ENCODE measurements at regions not wholly inside any gene's neighbourhood (a gene's known extent, or its start where the extent isn't known, plus 50 kb on each side); places are given as distances from the start of the nearest gene placed in this dataset.

DNA sequence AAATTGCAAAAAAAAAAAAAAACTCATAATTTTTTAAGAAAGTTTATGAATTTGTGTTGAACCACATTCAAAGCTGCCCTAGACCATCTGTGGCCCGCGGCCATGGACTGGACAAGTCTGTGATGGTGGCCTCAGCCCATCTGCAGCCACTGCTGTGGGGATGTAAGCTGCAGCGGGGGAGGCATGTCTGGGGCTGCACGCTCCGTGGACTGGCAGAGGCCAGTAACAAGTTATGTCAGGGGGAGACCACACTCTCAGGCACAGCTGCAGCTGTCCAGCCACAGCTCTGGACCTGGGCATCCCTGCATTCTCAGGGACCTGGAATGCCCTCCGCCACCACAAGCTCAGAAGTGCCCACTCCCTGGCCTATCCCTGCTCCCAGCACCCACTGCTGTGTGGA lies 1272.3 kb upstream of the CDH9 start:
- TF ChIP-seq, protein P1, sequence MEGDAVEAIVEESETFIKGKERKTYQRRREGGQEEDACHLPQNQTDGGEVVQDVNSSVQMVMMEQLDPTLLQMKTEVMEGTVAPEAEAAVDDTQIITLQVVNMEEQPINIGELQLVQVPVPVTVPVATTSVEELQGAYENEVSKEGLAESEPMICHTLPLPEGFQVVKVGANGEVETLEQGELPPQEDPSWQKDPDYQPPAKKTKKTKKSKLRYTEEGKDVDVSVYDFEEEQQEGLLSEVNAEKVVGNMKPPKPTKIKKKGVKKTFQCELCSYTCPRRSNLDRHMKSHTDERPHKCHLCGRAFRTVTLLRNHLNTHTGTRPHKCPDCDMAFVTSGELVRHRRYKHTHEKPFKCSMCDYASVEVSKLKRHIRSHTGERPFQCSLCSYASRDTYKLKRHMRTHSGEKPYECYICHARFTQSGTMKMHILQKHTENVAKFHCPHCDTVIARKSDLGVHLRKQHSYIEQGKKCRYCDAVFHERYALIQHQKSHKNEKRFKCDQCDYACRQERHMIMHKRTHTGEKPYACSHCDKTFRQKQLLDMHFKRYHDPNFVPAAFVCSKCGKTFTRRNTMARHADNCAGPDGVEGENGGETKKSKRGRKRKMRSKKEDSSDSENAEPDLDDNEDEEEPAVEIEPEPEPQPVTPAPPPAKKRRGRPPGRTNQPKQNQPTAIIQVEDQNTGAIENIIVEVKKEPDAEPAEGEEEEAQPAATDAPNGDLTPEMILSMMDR (IDR thresholded peaks at IDR 0.05; ENCODE audit: low read depth, low read length) = no peak
- TF ChIP-seq EZH2phosphoT487 (IDR thresholded peaks at IDR 0.05; ENCODE audit: low read depth) = no peak

All from OCI-LY3 (cell line).